ENCODE measurements at regions not wholly inside any gene's neighbourhood (a gene's known extent, or its start where the extent isn't known, plus 50 kb on each side); places are given as distances from the start of the nearest gene placed in this dataset.
A peak's percentile ranks its signal among the peaks of the same experiment; 100 is the strongest.

DNA sequence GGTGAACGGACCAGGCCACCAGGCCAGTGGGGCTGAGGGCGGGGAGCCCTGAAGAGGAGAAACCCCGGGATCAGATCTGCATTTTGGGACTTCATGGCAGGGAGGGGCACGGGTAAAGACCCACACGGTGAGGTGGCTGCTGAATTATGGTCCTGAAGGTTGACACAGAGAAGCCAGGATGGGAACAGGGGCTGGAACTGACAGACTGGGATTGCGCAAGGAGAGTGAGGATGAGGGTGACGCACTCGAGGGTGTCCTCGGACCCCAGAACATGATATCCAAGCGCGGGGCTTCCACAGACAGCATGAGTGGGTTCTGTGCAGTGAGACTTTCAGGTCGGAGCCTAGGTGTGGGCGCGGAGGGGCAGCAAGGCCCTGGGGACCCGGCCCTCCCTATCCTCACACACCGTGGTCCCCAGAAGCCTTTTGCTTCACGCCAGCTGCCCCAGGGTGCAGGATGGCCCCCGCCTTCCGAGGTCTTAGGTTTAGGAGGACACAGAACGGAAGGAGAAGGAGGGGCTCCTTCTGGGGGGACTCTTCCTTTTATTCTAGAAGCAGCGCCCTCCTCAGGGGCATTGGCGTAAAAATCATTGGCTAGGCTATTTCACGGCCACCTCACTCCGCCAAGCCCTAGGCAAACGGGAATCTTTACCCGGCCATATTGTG, 416.8 kb upstream of the HS6ST1 start:
- H3K4me3 ChIP-seq (replicated peaks; ENCODE audit: low read depth, low read length) = no peak overlapping the region
- no peak for DNase-seq (ENCODE audit: low read depth)
- TF ChIP-seq, protein P1, sequence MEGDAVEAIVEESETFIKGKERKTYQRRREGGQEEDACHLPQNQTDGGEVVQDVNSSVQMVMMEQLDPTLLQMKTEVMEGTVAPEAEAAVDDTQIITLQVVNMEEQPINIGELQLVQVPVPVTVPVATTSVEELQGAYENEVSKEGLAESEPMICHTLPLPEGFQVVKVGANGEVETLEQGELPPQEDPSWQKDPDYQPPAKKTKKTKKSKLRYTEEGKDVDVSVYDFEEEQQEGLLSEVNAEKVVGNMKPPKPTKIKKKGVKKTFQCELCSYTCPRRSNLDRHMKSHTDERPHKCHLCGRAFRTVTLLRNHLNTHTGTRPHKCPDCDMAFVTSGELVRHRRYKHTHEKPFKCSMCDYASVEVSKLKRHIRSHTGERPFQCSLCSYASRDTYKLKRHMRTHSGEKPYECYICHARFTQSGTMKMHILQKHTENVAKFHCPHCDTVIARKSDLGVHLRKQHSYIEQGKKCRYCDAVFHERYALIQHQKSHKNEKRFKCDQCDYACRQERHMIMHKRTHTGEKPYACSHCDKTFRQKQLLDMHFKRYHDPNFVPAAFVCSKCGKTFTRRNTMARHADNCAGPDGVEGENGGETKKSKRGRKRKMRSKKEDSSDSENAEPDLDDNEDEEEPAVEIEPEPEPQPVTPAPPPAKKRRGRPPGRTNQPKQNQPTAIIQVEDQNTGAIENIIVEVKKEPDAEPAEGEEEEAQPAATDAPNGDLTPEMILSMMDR (IDR thresholded peaks at IDR 0.05; ENCODE audit: low read length, missing control alignments) = no peak

DNA sequence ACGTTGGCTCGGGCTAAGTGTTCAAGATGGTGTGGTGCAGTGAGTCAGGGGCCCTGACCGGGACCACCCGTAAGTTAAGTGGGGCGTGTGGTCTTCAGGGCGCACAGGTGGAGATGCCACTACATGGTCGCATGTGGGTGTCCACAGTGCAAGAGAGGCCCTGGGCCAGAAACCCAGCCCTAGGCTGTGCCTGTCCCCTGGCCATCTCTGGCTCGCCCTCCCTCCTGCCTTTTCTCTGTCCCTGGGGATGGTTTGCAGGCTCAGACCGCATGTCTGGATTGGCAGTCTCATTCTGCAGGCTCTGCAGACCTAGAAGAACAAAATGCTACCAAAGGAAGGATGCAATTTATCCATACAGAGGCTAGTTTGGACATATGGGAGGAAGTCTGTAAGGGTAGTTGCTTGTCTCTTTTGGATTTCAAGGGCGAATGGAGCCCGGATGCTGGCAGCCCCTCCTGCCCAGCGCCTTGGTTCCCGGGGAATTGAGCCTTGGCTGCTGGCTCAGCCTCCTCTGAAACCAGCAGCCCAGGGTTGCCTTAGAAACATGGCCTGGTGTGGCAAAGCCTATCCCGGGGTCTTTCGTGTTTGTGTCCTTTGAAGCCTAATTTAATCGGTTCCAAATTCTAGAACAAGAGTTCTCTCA, 417.5 kb upstream of the HS6ST1 start:
- H3K4me3 ChIP-seq (replicated peaks; ENCODE audit: low read depth, low read length) = no peak overlapping the region
- no peak for DNase-seq (ENCODE audit: low read depth)

DNA sequence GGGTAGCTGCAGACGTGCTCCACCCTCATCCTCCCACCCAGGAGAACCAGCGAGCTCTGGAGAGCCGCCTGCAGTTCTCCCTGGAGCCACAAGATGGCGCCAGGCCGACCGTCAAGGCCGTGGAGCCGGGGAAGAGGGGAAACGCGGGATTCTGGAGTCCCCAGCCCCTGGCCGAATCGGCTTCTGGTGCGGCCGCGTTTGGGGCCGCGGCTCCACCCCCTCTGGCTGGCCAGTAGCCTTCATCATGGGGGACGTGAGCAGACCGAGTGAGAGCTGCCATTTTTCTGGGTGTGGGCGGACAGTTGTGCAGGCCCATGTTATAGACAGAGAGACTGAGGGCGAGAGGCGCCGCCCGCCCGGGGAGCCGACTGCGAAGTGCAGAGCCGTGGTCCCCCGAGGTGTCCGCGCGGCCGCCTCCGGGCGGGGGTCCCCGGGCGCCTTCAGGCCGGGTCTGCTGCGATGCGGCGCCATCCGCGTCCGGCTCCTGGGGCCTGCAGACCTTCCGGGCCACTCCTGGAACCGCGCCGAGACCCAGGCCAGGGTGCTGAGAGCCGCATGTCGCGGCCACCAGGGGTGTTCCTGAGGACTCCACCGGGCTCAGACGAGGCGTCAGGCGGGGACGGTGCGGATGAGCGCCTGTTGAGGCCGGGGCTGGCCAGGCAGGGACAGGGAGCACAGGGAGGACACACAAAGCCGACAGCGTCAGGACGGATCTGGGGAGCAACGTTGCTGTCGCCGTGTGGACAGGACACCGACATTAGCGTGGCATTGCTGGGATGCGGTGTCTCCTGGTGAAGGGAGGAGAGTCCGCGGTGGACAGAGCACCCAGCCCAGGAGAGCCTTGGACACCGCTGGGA, 418.2 kb upstream of the HS6ST1 start:
- peak; percentile 82 for DNase-seq (ENCODE audit: low read depth)
- H3K4me3 ChIP-seq (replicated peaks; ENCODE audit: low read depth, low read length) = peak overlapping the region; percentile 25
- TF ChIP-seq, protein P1 (IDR thresholded peaks at IDR 0.05; ENCODE audit: low read length, missing control alignments) = peak; percentile 95

More for the DNA sequence above, 417.5 kb upstream of the HS6ST1 start:
- TF ChIP-seq, protein P1 (IDR thresholded peaks at IDR 0.05; ENCODE audit: low read length, missing control alignments) = no peak

DNA sequence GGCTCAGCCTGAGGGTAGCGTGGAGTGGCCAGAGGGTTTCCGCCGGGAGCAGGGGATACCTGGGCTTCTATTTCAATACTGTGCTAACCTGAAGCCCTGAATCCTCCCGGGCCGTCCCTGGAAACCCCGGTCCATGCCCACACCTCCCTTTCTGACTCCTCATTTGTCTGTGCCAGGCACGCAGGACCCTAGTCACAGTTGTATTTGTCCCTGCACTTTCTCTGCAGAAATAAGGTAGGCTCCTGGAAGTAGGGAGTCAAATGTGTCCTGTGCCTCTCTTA, 418.8 kb upstream of the HS6ST1 start:
- TF ChIP-seq, protein P1 (IDR thresholded peaks at IDR 0.05; ENCODE audit: low read length, missing control alignments) = no peak
- no peak for DNase-seq (ENCODE audit: low read depth)

DNA sequence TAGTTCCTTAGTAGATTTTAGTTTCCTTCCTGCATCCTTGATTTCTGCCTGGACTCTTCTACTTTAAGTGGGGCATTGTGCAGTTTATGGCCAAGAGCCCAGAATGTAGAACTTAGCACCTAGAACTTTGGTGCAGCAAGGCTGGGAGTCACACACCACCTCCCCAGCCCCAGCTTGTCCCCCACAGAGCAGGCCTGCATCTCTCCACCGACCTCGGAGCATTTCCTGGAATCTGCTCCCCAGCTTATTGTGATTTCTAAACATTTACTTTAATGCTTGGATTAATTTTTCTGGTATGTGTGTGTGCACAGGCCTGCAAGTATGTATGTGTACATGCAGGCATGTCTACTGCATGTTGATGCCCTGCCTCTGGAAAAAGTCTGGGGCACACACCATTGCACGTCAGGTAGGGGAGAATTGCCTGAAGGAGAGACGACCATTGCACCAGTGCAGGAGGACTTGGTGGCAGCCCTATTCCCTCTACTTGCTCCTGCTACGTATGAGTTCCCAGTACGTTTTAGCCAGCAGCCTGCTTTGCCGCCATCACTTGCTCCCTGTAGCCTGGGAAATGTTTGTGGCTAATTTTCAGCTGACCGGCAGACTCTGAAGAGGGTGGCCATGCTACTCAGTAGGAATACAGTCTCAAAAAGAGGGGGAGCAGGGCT, 419.9 kb upstream of the HS6ST1 start:
- TF ChIP-seq, protein P1 (IDR thresholded peaks at IDR 0.05; ENCODE audit: low read length, missing control alignments) = no peak
- no peak for DNase-seq (ENCODE audit: low read depth)

More for the DNA sequence above, 418.8 kb upstream of the HS6ST1 start:
- H3K4me3 ChIP-seq (replicated peaks; ENCODE audit: low read depth, low read length) = no peak overlapping the region

DNA sequence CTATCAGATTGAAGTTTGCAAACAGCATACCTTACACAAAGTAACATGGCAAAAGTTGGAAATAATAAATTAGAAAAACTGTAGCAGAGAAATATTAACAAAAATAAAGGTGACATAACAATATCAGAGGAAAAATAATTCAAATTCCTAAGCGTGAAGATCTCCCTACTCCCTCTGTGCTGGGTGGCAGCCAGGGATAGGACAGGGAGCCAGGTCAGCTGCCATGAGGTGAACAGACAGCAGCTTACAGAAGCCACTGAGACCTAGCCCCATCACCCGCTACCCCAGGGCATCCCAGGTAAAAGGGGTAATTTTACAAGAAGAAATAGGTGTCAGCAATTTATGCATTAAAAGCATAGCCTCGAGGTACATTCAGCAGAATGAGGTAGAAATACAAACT, 423.8 kb upstream of the HS6ST1 start:
- DNase-seq (ENCODE audit: low read depth) = no peak
- no peak overlapping the region for H3K4me3 ChIP-seq (replicated peaks; ENCODE audit: low read depth, low read length)
- TF ChIP-seq, protein P1 (IDR thresholded peaks at IDR 0.05; ENCODE audit: low read length, missing control alignments) = no peak

More for the DNA sequence above, 419.9 kb upstream of the HS6ST1 start:
- H3K4me3 ChIP-seq (replicated peaks; ENCODE audit: low read depth, low read length) = no peak overlapping the region
